ENCODE measurements at regions not wholly inside any gene's neighbourhood (a gene's known extent, or its start where the extent isn't known, plus 50 kb on each side); places are given as distances from the start of the nearest gene placed in this dataset.
"Not testable (repeated sequence)": the region's sequence is repeated elsewhere in the genome, so short reads cannot be mapped to it uniquely, and the experiment has no call there.

DNA sequence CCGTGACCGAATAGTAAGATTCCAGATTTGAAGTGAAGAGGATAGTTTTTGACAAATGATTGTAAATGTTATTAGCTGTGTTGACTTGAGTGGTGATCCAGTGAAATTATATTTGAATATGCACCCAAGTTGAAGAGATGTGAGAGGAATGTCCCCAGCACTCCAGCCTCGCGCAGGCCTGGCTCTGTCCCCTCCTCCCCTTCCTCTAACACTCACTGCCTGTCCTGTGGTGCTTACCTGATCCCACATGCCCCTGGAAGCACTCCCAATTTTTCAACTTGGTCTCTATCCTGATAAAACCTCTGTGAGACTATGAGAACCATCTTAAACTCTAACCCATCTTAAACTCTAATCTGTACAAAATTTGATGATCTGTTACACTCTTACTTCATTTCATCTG lies 154.7 kb upstream of the LRP1B start (continued):
- TF ChIP-seq RNF2 (IDR thresholded peaks at IDR 0.05; ENCODE audit: borderline replicate concordance, low read depth, low read length, missing control alignments, poor library complexity, severe bottlenecking) (no peak), KDM5A (IDR thresholded peaks at IDR 0.05; ENCODE audit: low read length) (no peak), CHD1 (IDR thresholded peaks at IDR 0.05; ENCODE audit: low read depth, low read length) (no peak), RFX5 (IDR thresholded peaks at IDR 0.05; ENCODE audit: borderline replicate concordance, low read depth, low read length) (no peak), CEBPB (IDR thresholded peaks at IDR 0.05; ENCODE audit: low read depth, low read length) (no peak), SP4 (IDR thresholded peaks at IDR 0.05; ENCODE audit: low read length) (no peak)

DNA sequence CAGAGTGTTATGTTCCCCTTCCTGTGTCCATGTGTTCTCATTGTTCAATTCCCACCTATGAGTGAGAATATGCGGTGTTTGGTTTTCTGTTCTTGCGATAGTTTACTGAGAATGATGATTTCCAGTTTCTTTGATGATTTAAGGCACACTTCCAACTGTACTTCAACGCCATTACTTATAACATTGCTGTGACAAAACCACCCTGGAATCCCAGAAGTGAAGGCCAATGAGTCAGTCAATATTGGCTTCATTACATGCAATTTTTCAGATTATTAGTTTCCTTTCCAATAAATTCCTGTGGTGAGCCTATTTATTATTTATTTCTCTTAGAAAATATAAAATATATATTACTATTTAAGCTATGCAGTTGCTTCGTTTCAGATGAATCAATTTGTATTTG lies 153.5 kb upstream of the LRP1B start:
- H3K4me3 ChIP-seq (ENCODE audit: extremely low read depth in 1 of 4, insufficient read depth in 2 of 4, low read depth in 3 of 4, low read length in 4 of 4); H2BK15ac ChIP-seq (ENCODE audit: low read length); H3K36me3 ChIP-seq (ENCODE audit: control insufficient read depth in 2 of 4, insufficient read depth in 4 of 4, low read length in 3 of 4); H3K79me2 ChIP-seq (ENCODE audit: control insufficient read depth in 1 of 2, insufficient read depth in 2 of 2, low read length in 2 of 2); H3K18ac ChIP-seq (ENCODE audit: extremely low read depth, low read length); H4K5ac ChIP-seq (ENCODE audit: insufficient read length, low read depth, low read length); H2BK120ac ChIP-seq (replicated peaks; ENCODE audit: low read depth, low read length); H4K20me1 ChIP-seq (replicated peaks in 1 of 2; ENCODE audit: control insufficient read depth in 1 of 2, insufficient read depth in 2 of 2, low read length in 2 of 2); H3K14ac ChIP-seq (ENCODE audit: insufficient read length); H3K9ac ChIP-seq (replicated peaks in 1 of 4; ENCODE audit: extremely low read depth in 1 of 4, low read depth in 3 of 4, low read length in 3 of 4); FAIRE-seq; H3K79me1 ChIP-seq (ENCODE audit: low read depth, low read length); H3K27me3 ChIP-seq (replicated peaks in 1 of 4; ENCODE audit: control insufficient read depth in 3 of 4, extremely low read depth in 1 of 4, insufficient read depth in 3 of 4, low read length in 3 of 4); H3K23ac ChIP-seq (ENCODE audit: insufficient read length); H3K56ac ChIP-seq (replicated peaks; ENCODE audit: insufficient read length, low read depth, low read length); H2AK5ac ChIP-seq (ENCODE audit: low read depth, low read length); H2BK5ac ChIP-seq (ENCODE audit: low read depth, low read length); H2BK20ac ChIP-seq (ENCODE audit: low read length); H4K8ac ChIP-seq (ENCODE audit: extremely low read depth, insufficient read depth, low read length); POLR2A ChIA-PET (ENCODE audit: partially characterized antibody); DNase-seq (ENCODE audit: low read depth in 1 of 2, low spot score in 2 of 2); H2AFZ ChIP-seq (ENCODE audit: low read length); H3K4me1 ChIP-seq (replicated peaks in 1 of 4; ENCODE audit: control insufficient read depth in 3 of 4, insufficient read depth in 4 of 4, low read length in 3 of 4); H3K9me3 ChIP-seq (ENCODE audit: insufficient read depth in 2 of 2, low read depth in 1 of 2, low read length in 1 of 2); H3K4me2 ChIP-seq (ENCODE audit: insufficient read depth in 1 of 2, low read depth in 2 of 2, low read length in 2 of 2); H2BK12ac ChIP-seq (ENCODE audit: low read depth, low read length); H3K23me2 ChIP-seq (ENCODE audit: low read depth, low read length); H3K27ac ChIP-seq (ENCODE audit: low read depth, low read length); H3K4ac ChIP-seq (replicated peaks; ENCODE audit: insufficient read length, low read depth, low read length); H4K91ac ChIP-seq (replicated peaks; ENCODE audit: insufficient read length, low read length): not testable (repeated sequence)
- WGBS, 2 experiments (ENCODE audit: extremely low coverage in 1 of 2, insufficient coverage in 1 of 2, insufficient read length in 1 of 2, insufficient replicate concordance in 2 of 2, low coverage in 1 of 2, low lambda C conversion rate in 2 of 2, missing lambda C conversion rate in 1 of 2) = 95% methylated on average over 4 of the region's 4 CpGs; no CpG with 5 or more reads in 1 of the 2 experiments
- CTCF ChIA-PET (ENCODE audit: partially characterized antibody) = interaction anchor here (0.6 kb wide), 1 partner anchor 404 kb away, joined by 3 read pairs; no protein-coding TSS in a partner anchor

Measured in H1 (cell line).